ENCODE measurements at regions not wholly inside any gene's neighbourhood (a gene's known extent, or its start where the extent isn't known, plus 50 kb on each side); places are given as distances from the start of the nearest gene placed in this dataset.
"Not testable (repeated sequence)": the region's sequence is repeated elsewhere in the genome, so short reads cannot be mapped to it uniquely, and the experiment has no call there.

DNA sequence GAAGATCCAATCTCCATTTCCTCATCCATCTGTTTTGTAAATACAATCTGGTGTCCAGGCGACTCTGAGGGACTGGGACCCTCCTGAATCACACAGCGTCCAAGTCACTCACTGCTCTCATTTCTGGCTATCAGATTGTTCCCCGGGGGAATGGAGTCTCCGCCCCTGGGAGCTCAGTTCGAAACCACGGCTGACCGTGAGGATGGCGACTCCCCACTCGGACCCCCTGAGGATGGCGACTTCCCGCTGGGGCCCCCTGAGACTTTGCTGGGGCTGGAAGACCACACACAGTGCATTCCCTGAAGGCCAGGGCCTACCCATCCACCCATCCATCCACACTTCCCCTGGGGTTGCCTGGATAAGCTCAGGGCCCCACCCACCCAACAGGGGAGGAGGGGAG is 360.5 kb downstream of the BCL2L11 start:
- H3K79me2 ChIP-seq (ENCODE audit: insufficient read depth, low read length); H3K27me3 ChIP-seq (ENCODE audit: insufficient read depth, low read length, poor library complexity, severe bottlenecking); H3K9me2 ChIP-seq (replicated peaks; ENCODE audit: low read depth, low read length); H3K36me3 ChIP-seq (ENCODE audit: insufficient read depth, low read length); H2AFZ ChIP-seq (ENCODE audit: low read length); H3K4me2 ChIP-seq (ENCODE audit: low read depth, low read length, poor library complexity, severe bottlenecking); H3F3A ChIP-seq (ENCODE audit: low read depth); H3K9ac ChIP-seq (ENCODE audit: low read depth, low read length, poor library complexity, severe bottlenecking); H3K9me3 ChIP-seq (ENCODE audit: insufficient read depth, low read depth, low read length); H3K4me3 ChIP-seq (ENCODE audit: low read length, poor library complexity, severe bottlenecking); H3K4me1 ChIP-seq (ENCODE audit: insufficient read depth, low read length, poor library complexity, severe bottlenecking); H4K20me1 ChIP-seq (ENCODE audit: insufficient read depth, low read length, poor library complexity, severe bottlenecking): not testable (repeated sequence)

DNA sequence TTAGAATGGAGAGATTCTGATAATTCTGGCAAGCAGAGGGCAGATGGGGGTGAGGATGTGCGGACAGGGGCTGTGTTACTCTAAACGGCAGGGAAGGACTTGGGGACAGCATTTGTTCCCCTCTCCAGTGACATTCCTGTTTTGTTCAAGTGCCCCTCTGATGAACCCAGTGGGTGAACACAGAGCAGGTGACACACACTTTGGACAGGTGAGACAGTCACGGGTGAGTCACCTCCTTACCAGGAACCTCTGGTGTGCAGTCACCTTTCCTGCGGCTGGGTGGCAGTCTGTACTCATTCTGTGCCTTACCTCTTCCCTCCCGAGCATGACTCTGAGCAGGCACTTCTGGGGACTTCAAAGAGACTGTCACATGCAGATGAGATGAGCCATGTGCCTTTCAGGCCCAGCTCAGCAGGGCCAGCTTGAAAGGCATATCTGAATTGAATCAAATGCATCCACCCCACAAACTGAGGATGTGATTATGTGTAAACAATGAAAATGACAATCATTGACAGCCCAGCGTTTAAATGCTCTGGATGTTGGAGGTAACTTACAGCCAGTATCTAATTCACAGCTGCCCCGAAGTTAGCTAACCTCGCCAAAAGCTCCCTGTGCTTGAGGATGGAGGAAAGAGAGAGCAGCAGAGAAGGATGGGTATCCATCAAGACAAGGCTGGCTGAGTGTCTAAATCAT is 362.4 kb downstream of the BCL2L11 start:
- not testable (repeated sequence) for H3K27me3 ChIP-seq (ENCODE audit: insufficient read depth, low read length, poor library complexity, severe bottlenecking); H3K79me2 ChIP-seq (ENCODE audit: insufficient read depth, low read length); H3F3A ChIP-seq (ENCODE audit: low read depth); H3K4me2 ChIP-seq (ENCODE audit: low read depth, low read length, poor library complexity, severe bottlenecking); H3K9me2 ChIP-seq (replicated peaks; ENCODE audit: low read depth, low read length); H2AFZ ChIP-seq (ENCODE audit: low read length); H3K4me3 ChIP-seq (ENCODE audit: low read length, poor library complexity, severe bottlenecking); H3K36me3 ChIP-seq (ENCODE audit: insufficient read depth, low read length); H4K20me1 ChIP-seq (ENCODE audit: insufficient read depth, low read length, poor library complexity, severe bottlenecking); H3K9me3 ChIP-seq (ENCODE audit: insufficient read depth, low read depth, low read length); H3K9ac ChIP-seq (ENCODE audit: low read depth, low read length, poor library complexity, severe bottlenecking); H3K4me1 ChIP-seq (ENCODE audit: insufficient read depth, low read length, poor library complexity, severe bottlenecking)

DNA sequence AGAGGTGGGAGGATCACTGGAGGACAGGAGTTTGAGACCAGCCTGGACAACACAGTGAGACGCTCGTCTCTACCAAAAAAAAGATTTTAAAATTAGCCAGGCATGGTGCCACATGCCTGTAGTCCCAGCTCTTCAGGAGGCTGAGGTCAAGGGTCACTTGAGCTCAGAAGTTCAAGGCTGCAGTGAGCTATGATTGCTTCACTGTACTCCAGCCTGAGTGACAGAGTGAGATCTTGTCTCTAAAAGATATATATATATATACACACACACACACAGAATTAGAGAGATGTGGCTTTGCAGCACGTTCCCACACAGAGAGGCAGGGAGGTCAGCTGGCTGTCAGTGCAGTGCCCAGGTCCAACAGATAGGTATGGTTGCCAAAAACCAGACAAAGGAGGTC is 363.4 kb downstream of the BCL2L11 start:
- H3K9me3 ChIP-seq (ENCODE audit: insufficient read depth, low read depth, low read length); H3K4me3 ChIP-seq (ENCODE audit: low read length, poor library complexity, severe bottlenecking); H3K9me2 ChIP-seq (replicated peaks; ENCODE audit: low read depth, low read length); H3K4me2 ChIP-seq (ENCODE audit: low read depth, low read length, poor library complexity, severe bottlenecking); H3K4me1 ChIP-seq (ENCODE audit: insufficient read depth, low read length, poor library complexity, severe bottlenecking); H2AFZ ChIP-seq (ENCODE audit: low read length); H4K20me1 ChIP-seq (ENCODE audit: insufficient read depth, low read length, poor library complexity, severe bottlenecking); H3K27me3 ChIP-seq (ENCODE audit: insufficient read depth, low read length, poor library complexity, severe bottlenecking); H3K36me3 ChIP-seq (ENCODE audit: insufficient read depth, low read length); H3K9ac ChIP-seq (ENCODE audit: low read depth, low read length, poor library complexity, severe bottlenecking); H3K79me2 ChIP-seq (ENCODE audit: insufficient read depth, low read length); H3F3A ChIP-seq (ENCODE audit: low read depth): not testable (repeated sequence)

DNA sequence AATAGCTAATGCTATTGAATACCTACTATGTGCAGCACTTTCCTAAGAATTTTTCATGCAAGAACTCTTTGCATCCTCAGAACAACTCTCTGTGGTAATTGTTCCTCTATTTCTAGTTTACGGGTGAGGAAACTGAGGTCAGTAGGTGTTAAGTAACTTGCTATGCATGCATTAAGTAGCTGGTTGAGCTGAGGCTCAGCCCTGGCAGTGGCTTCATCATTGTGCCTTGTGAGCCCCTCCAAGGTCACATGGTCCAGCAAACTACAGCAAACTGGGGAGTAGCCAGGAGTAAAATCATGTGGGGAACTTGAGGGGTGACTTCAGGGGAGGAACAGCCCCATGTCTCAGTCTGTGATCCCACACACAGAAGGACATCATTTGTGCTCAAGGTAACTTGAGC is 365.2 kb downstream of the BCL2L11 start:
- H3K4me2 ChIP-seq (ENCODE audit: low read depth, low read length, poor library complexity, severe bottlenecking); H3K9me2 ChIP-seq (replicated peaks; ENCODE audit: low read depth, low read length); H3K9ac ChIP-seq (ENCODE audit: low read depth, low read length, poor library complexity, severe bottlenecking); H3K9me3 ChIP-seq (ENCODE audit: insufficient read depth, low read depth, low read length); H3K4me1 ChIP-seq (ENCODE audit: insufficient read depth, low read length, poor library complexity, severe bottlenecking); H3K4me3 ChIP-seq (ENCODE audit: low read length, poor library complexity, severe bottlenecking); H3K79me2 ChIP-seq (ENCODE audit: insufficient read depth, low read length); H4K20me1 ChIP-seq (ENCODE audit: insufficient read depth, low read length, poor library complexity, severe bottlenecking); H3K36me3 ChIP-seq (ENCODE audit: insufficient read depth, low read length); H3K27me3 ChIP-seq (ENCODE audit: insufficient read depth, low read length, poor library complexity, severe bottlenecking); H3F3A ChIP-seq (ENCODE audit: low read depth); H2AFZ ChIP-seq (ENCODE audit: low read length): not testable (repeated sequence)

DNA sequence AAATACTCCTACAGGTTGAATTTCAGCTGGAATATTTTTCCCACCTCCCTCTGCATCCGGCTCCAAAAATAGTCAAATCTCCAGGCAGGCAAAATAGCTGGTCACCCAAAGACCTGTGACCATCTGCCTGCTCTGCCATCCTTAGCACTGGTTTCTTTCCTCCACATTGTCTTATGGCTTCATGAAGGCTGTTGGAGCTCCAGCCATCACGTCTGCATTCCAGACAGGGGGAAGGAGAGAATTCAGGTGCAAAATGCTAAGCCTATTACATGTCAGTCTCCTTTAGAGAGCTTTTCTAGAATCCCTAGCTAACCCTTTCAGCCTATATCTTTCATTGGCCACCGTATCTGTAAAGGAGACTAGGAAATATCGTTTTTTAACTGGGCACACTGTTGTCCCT is 367.7 kb downstream of the BCL2L11 start:
- not testable (repeated sequence) for H3K79me2 ChIP-seq (ENCODE audit: insufficient read depth, low read length); H3K9me3 ChIP-seq (ENCODE audit: insufficient read depth, low read depth, low read length); H3K27me3 ChIP-seq (ENCODE audit: insufficient read depth, low read length, poor library complexity, severe bottlenecking); H2AFZ ChIP-seq (ENCODE audit: low read length); H3K9ac ChIP-seq (ENCODE audit: low read depth, low read length, poor library complexity, severe bottlenecking); H3K36me3 ChIP-seq (ENCODE audit: insufficient read depth, low read length); H3K4me3 ChIP-seq (ENCODE audit: low read length, poor library complexity, severe bottlenecking); H3K4me1 ChIP-seq (ENCODE audit: insufficient read depth, low read length, poor library complexity, severe bottlenecking); H3K4me2 ChIP-seq (ENCODE audit: low read depth, low read length, poor library complexity, severe bottlenecking); H3K9me2 ChIP-seq (replicated peaks; ENCODE audit: low read depth, low read length); H3F3A ChIP-seq (ENCODE audit: low read depth); H4K20me1 ChIP-seq (ENCODE audit: insufficient read depth, low read length, poor library complexity, severe bottlenecking)

DNA sequence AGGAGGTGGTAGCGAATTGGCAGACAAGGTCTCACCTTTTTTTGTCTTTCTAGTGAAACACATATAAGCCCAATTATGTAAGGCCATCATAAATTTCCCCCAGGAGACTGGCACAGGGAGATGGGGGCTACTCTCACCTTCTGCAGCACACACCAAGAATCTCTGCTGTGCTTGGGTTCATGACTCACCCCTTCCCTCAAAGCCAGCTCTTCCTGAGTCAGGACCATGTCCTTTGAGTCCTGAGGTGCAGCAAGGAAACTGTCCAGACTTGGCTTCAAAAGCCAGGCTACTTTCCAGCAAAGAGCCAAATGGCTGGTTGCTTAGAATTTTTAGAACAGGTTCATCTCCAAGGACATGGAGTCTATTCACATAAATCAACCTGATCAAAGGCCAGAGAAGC is 368.7 kb downstream of the BCL2L11 start:
- H3K27me3 ChIP-seq (ENCODE audit: insufficient read depth, low read length, poor library complexity, severe bottlenecking); H3K79me2 ChIP-seq (ENCODE audit: insufficient read depth, low read length); H3K9me2 ChIP-seq (replicated peaks; ENCODE audit: low read depth, low read length); H3K9me3 ChIP-seq (ENCODE audit: insufficient read depth, low read depth, low read length); H3F3A ChIP-seq (ENCODE audit: low read depth); H4K20me1 ChIP-seq (ENCODE audit: insufficient read depth, low read length, poor library complexity, severe bottlenecking); H3K4me1 ChIP-seq (ENCODE audit: insufficient read depth, low read length, poor library complexity, severe bottlenecking); H2AFZ ChIP-seq (ENCODE audit: low read length); H3K9ac ChIP-seq (ENCODE audit: low read depth, low read length, poor library complexity, severe bottlenecking); H3K4me3 ChIP-seq (ENCODE audit: low read length, poor library complexity, severe bottlenecking); H3K4me2 ChIP-seq (ENCODE audit: low read depth, low read length, poor library complexity, severe bottlenecking); H3K36me3 ChIP-seq (ENCODE audit: insufficient read depth, low read length): not testable (repeated sequence)

DNA sequence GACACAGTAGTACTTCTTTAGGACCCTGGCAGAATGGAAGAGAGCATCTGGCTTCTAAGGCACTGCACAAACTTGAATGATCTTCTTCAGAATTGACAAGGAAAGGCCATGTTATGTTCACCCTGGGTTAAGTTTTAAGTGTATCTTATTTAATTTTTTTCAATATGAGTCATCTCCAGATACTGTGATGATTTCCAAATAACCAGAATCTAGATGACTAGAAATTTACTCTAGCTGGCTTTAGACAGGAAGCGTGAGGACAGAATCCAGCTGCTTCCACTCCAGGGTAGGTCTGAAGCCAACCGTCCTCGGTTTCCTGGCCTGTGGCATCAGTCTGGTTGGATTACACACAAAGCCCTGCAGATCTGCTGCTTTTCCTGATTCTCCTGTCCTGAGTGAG is 370.5 kb downstream of the BCL2L11 start:
- H3K4me2 ChIP-seq (ENCODE audit: low read depth, low read length, poor library complexity, severe bottlenecking); H2AFZ ChIP-seq (ENCODE audit: low read length); H3K9ac ChIP-seq (ENCODE audit: low read depth, low read length, poor library complexity, severe bottlenecking); H3K27me3 ChIP-seq (ENCODE audit: insufficient read depth, low read length, poor library complexity, severe bottlenecking); H3F3A ChIP-seq (ENCODE audit: low read depth); H3K79me2 ChIP-seq (ENCODE audit: insufficient read depth, low read length); H3K4me3 ChIP-seq (ENCODE audit: low read length, poor library complexity, severe bottlenecking); H3K9me2 ChIP-seq (replicated peaks; ENCODE audit: low read depth, low read length); H4K20me1 ChIP-seq (ENCODE audit: insufficient read depth, low read length, poor library complexity, severe bottlenecking); H3K9me3 ChIP-seq (ENCODE audit: insufficient read depth, low read depth, low read length); H3K36me3 ChIP-seq (ENCODE audit: insufficient read depth, low read length); H3K4me1 ChIP-seq (ENCODE audit: insufficient read depth, low read length, poor library complexity, severe bottlenecking): not testable (repeated sequence)

DNA sequence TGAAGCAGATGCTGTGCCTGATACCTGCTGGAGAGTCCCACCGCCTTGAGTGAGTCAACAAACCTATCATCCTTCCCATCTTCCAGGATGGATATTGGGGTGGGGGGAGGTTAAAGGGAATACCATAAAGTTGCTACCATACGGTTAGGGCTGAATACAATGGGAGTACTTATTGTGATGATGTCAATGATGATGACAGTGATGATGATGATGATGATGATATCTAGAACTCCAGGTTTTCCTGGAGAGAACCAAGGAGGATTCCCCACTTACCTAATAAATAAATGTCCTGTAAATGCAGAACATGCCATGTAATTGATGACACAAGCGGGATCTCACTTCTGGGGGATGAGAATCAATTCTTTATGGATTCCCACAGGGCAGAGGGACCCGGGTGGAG is 370.9 kb downstream of the BCL2L11 start:
- not testable (repeated sequence) for H3F3A ChIP-seq (ENCODE audit: low read depth); H3K4me1 ChIP-seq (ENCODE audit: insufficient read depth, low read length, poor library complexity, severe bottlenecking); H2AFZ ChIP-seq (ENCODE audit: low read length); H3K4me2 ChIP-seq (ENCODE audit: low read depth, low read length, poor library complexity, severe bottlenecking); H3K9me2 ChIP-seq (replicated peaks; ENCODE audit: low read depth, low read length); H3K36me3 ChIP-seq (ENCODE audit: insufficient read depth, low read length); H3K27me3 ChIP-seq (ENCODE audit: insufficient read depth, low read length, poor library complexity, severe bottlenecking); H3K9ac ChIP-seq (ENCODE audit: low read depth, low read length, poor library complexity, severe bottlenecking); H3K4me3 ChIP-seq (ENCODE audit: low read length, poor library complexity, severe bottlenecking); H4K20me1 ChIP-seq (ENCODE audit: insufficient read depth, low read length, poor library complexity, severe bottlenecking); H3K9me3 ChIP-seq (ENCODE audit: insufficient read depth, low read depth, low read length); H3K79me2 ChIP-seq (ENCODE audit: insufficient read depth, low read length)
